ENCODE measurements at regions not wholly inside any gene's neighbourhood (a gene's known extent, or its start where the extent isn't known, plus 50 kb on each side); places are given as distances from the start of the nearest gene placed in this dataset.

GRCh38 chr3:109922856-109923255 lies 585.5 kb upstream of the DPPA4 start:
- no peak for TF ChIP-seq TEAD4 (IDR thresholded peaks at IDR 0.05)
- TF ChIP-seq EGR1 (IDR thresholded peaks at IDR 0.05) = no peak
- TF ChIP-seq TCF12 (IDR thresholded peaks at IDR 0.05; ENCODE audit: low read depth) = no peak
- no peak for TF ChIP-seq ZBTB7A (IDR thresholded peaks at IDR 0.05; ENCODE audit: low read depth)
- no peak for TF ChIP-seq REST (IDR thresholded peaks at IDR 0.05; ENCODE audit: low read depth)
- no peak for TF ChIP-seq CEBPB (IDR thresholded peaks at IDR 0.05)
- TF ChIP-seq TAF1 (IDR thresholded peaks at IDR 0.05; ENCODE audit: low read depth) = no peak
- TF ChIP-seq USF1 (IDR thresholded peaks at IDR 0.05) = no peak
- no peak for TF ChIP-seq YY1 (IDR thresholded peaks at IDR 0.05; ENCODE audit: low read depth)
- TF ChIP-seq CREB1 (IDR thresholded peaks at IDR 0.05; ENCODE audit: low read depth) = no peak
- TF ChIP-seq RAD21 (IDR thresholded peaks at IDR 0.05; ENCODE audit: low read depth) = no peak
- no peak for TF ChIP-seq MAX (IDR thresholded peaks at IDR 0.05)

- TF ChIP-seq EP300 (IDR thresholded peaks at IDR 0.05; ENCODE audit: borderline replicate concordance) = no peak
- TF ChIP-seq TAF1 (IDR thresholded peaks at IDR 0.05; ENCODE audit: low read depth) = no peak
- TF ChIP-seq REST (IDR thresholded peaks at IDR 0.05; ENCODE audit: low read depth) = no peak
- no peak for TF ChIP-seq CREB1 (IDR thresholded peaks at IDR 0.05; ENCODE audit: low read depth)
- TF ChIP-seq FOXM1 (IDR thresholded peaks at IDR 0.05; ENCODE audit: borderline replicate concordance, low read depth) = no peak
- no peak for TF ChIP-seq RAD21 (IDR thresholded peaks at IDR 0.05; ENCODE audit: low read depth)
- TF ChIP-seq CEBPB (IDR thresholded peaks at IDR 0.05) = no peak
- no peak for TF ChIP-seq YY1 (IDR thresholded peaks at IDR 0.05; ENCODE audit: low read depth)
- no peak for TF ChIP-seq TCF12 (IDR thresholded peaks at IDR 0.05; ENCODE audit: low read depth)
- TF ChIP-seq USF1 (IDR thresholded peaks at IDR 0.05) = no peak
- TF ChIP-seq EGR1 (IDR thresholded peaks at IDR 0.05) = no peak
- no peak for TF ChIP-seq NFIC (IDR thresholded peaks at IDR 0.05)
- no peak for TF ChIP-seq MAX (IDR thresholded peaks at IDR 0.05)
- no peak for TF ChIP-seq ZBTB7A (IDR thresholded peaks at IDR 0.05; ENCODE audit: low read depth)
- TF ChIP-seq TEAD4 (IDR thresholded peaks at IDR 0.05) = no peak
Measured at GRCh38 chr3:109923431-109923830, 586.1 kb upstream of the DPPA4 start.

- no peak for TF ChIP-seq EP300 (IDR thresholded peaks at IDR 0.05; ENCODE audit: borderline replicate concordance)
Measured at GRCh38 chr3:109924196-109924595, 586.9 kb upstream of the DPPA4 start.

- no peak for TF ChIP-seq EP300 (IDR thresholded peaks at IDR 0.05; ENCODE audit: borderline replicate concordance)
- TF ChIP-seq CREB1 (IDR thresholded peaks at IDR 0.05; ENCODE audit: low read depth) = no peak
- TF ChIP-seq USF1 (IDR thresholded peaks at IDR 0.05) = no peak
Measured at GRCh38 chr3:109926376-109926775, 589.0 kb upstream of the DPPA4 start.

- TF ChIP-seq TCF12 (IDR thresholded peaks at IDR 0.05; ENCODE audit: low read depth) = peak; percentile 55; the same call in 1 of the 2 replicates
- peak; percentile 22; the same call in 1 of the 2 replicates for TF ChIP-seq MAX (IDR thresholded peaks at IDR 0.05)
- 0 out of 2 replicates have a peak, but pooled peaks have one; percentile 21 for TF ChIP-seq CEBPB (IDR thresholded peaks at IDR 0.05)
- peak; percentile 77 for TF ChIP-seq EP300 (IDR thresholded peaks at IDR 0.05; ENCODE audit: borderline replicate concordance)
- TF ChIP-seq TEAD4 (IDR thresholded peaks at IDR 0.05) = peak; percentile 80
- TF ChIP-seq NFIC (IDR thresholded peaks at IDR 0.05) = 0 out of 2 replicates have a peak, but pooled peaks have one; percentile 39
- no peak for TF ChIP-seq ZBTB7A (IDR thresholded peaks at IDR 0.05; ENCODE audit: low read depth)
- no peak for TF ChIP-seq CREB1 (IDR thresholded peaks at IDR 0.05; ENCODE audit: low read depth)
- no peak for TF ChIP-seq TAF1 (IDR thresholded peaks at IDR 0.05; ENCODE audit: low read depth)
- TF ChIP-seq EGR1 (IDR thresholded peaks at IDR 0.05) = no peak
- no peak for TF ChIP-seq RAD21 (IDR thresholded peaks at IDR 0.05; ENCODE audit: low read depth)
- no peak for TF ChIP-seq USF1 (IDR thresholded peaks at IDR 0.05)
- peak; percentile 67; the same call in 1 of the 2 replicates for TF ChIP-seq FOXM1 (IDR thresholded peaks at IDR 0.05; ENCODE audit: borderline replicate concordance, low read depth)
- no peak for TF ChIP-seq YY1 (IDR thresholded peaks at IDR 0.05; ENCODE audit: low read depth)
- no peak for TF ChIP-seq REST (IDR thresholded peaks at IDR 0.05; ENCODE audit: low read depth)
Measured at GRCh38 chr3:109927161-109927560, 589.8 kb upstream of the DPPA4 start.

Data from Ishikawa (cell line).